ENCODE measurements at regions not wholly inside any gene's neighbourhood (a gene's known extent, or its start where the extent isn't known, plus 50 kb on each side); places are given as distances from the start of the nearest gene placed in this dataset.
"Not testable (repeated sequence)": the region's sequence is repeated elsewhere in the genome, so short reads cannot be mapped to it uniquely, and the experiment has no call there.

- no peak for DNase-seq
Observed at GRCh38 chr5:164435576-164435975, 930.2 kb downstream of the MAT2B start.

- DNase-seq, result no peak
Observed at GRCh38 chr5:164439799-164440198, 934.4 kb downstream of the MAT2B start.

GRCh38 chr5:164449460-164449859 is 944.0 kb downstream of the MAT2B start:
- no peak for DNase-seq

GRCh38 chr5:164466033-164466432 is 960.6 kb downstream of the MAT2B start:
- no peak for DNase-seq

GRCh38 chr5:164470312-164470711 is 964.9 kb downstream of the MAT2B start:
- DNase-seq, result no peak

GRCh38 chr5:164472165-164472564 is 966.7 kb downstream of the MAT2B start:
- no peak for DNase-seq

GRCh38 chr5:164475339-164475977 is 970.0 kb downstream of the MAT2B start:
- DNase-seq, result no peak

- no peak for DNase-seq
Observed at GRCh38 chr5:164481270-164481669, 975.9 kb downstream of the MAT2B start.

GRCh38 chr5:164482351-164482750 is 976.9 kb downstream of the MAT2B start:
- no peak for DNase-seq

- DNase-seq, result no peak
Observed at GRCh38 chr5:164484948-164485347, 979.5 kb downstream of the MAT2B start.

- DNase-seq, result no peak
Observed at GRCh38 chr5:164487939-164488338, 982.5 kb downstream of the MAT2B start.

- no peak for DNase-seq
Observed at GRCh38 chr5:164497311-164498064, 992.1 kb downstream of the MAT2B start.

- no peak for DNase-seq
Observed at GRCh38 chr5:164498438-164498837, 993.0 kb downstream of the MAT2B start.

GRCh38 chr5:164500856-164501255 is 995.4 kb downstream of the MAT2B start:
- no peak for DNase-seq

GRCh38 chr5:164501344-164501743 is 995.9 kb downstream of the MAT2B start:
- DNase-seq, result no peak

- no peak for DNase-seq
Observed at GRCh38 chr5:164504141-164504772, 998.8 kb downstream of the MAT2B start.

- DNase-seq, result no peak
Observed at GRCh38 chr5:164505791-164506190, 1000.4 kb downstream of the MAT2B start.

- DNase-seq, result no peak
Observed at GRCh38 chr5:164518067-164518740, 1012.8 kb downstream of the MAT2B start.

- no peak for DNase-seq
Observed at GRCh38 chr5:164518741-164519080, 1013.3 kb downstream of the MAT2B start.

- DNase-seq, result no peak
Observed at GRCh38 chr5:164532235-164532900, 1026.9 kb downstream of the MAT2B start.

- not testable (repeated sequence) for DNase-seq
Observed at GRCh38 chr5:164533426-164533825, 1028.0 kb downstream of the MAT2B start.

GRCh38 chr5:164540174-164540573 is 1034.8 kb downstream of the MAT2B start:
- DNase-seq, result no peak

GRCh38 chr5:164545507-164545906 is 1040.1 kb downstream of the MAT2B start:
- DNase-seq, result no peak
